C4-2B (cell line): ENCODE measurements at regions not wholly inside any gene's neighbourhood (a gene's known extent, or its start where the extent isn't known, plus 50 kb on each side); places are given as distances from the start of the nearest gene placed in this dataset.

ENCODE experiments used
- CTCF ChIP-seq: fragments of 450-650 bp; conservative IDR thresholded peaks from 2 replicates; pipeline ENCODE4 v1.5.1; 2017; ENCODE audit warnings: mild to moderate bottlenecking
- ZFX ChIP-seq: fragments of 450-650 bp; IDR thresholded peaks from 2 replicates; pipeline ENCODE4 v1.6.1; 2017

GRCh38 chr3:118097660-118098059, 937.0 kb downstream of the IGSF11 start:
- TF ChIP-seq CTCF (no peak), ZFX (no peak)
